HG02970 (cell line): ENCODE measurements at regions not wholly inside any gene's neighbourhood (a gene's known extent, or its start where the extent isn't known, plus 50 kb on each side); places are given as distances from the start of the nearest gene placed in this dataset.
"Not testable (repeated sequence)": the region's sequence is repeated elsewhere in the genome, so short reads cannot be mapped to it uniquely, and the experiment has no call there.

Experiments used
- ATAC-seq: cut with Tn5 transposase; IDR thresholded peaks from one replicate; pipeline ENCODE4 v1.9.1; 2021; ENCODE audit warnings: mild to moderate bottlenecking, moderate library complexity, moderate number of reproducible peaks; ENCODE audit not compliant: unreplicated experiment, low FRiP score

- no peak for ATAC-seq
These were observed 836.3 kb upstream of the ACVR2A start for GRCh38 chr2:147008481-147008880.

GRCh38 chr2:147006736-147007141 lies 838.1 kb upstream of the ACVR2A start:
- no peak for ATAC-seq

GRCh38 chr2:147003081-147003480 lies 841.7 kb upstream of the ACVR2A start:
- ATAC-seq = no peak

- no peak for ATAC-seq
These were observed 842.6 kb upstream of the ACVR2A start for GRCh38 chr2:147002256-147002655.

GRCh38 chr2:147001061-147001460 lies 843.8 kb upstream of the ACVR2A start:
- no peak for ATAC-seq

- ATAC-seq = not testable (repeated sequence)
These were observed 844.7 kb upstream of the ACVR2A start for GRCh38 chr2:147000151-147000550.

- ATAC-seq = no peak
These were observed 846.9 kb upstream of the ACVR2A start for GRCh38 chr2:146997945-146998344.

- ATAC-seq = no peak
These were observed 847.3 kb upstream of the ACVR2A start for GRCh38 chr2:146997488-146997887.

- ATAC-seq = no peak
These were observed 850.6 kb upstream of the ACVR2A start for GRCh38 chr2:146994246-146994645.

GRCh38 chr2:146992466-146992865 lies 852.4 kb upstream of the ACVR2A start:
- no peak for ATAC-seq

- ATAC-seq = no peak
These were observed 852.8 kb upstream of the ACVR2A start for GRCh38 chr2:146992057-146992456.

- no peak for ATAC-seq
These were observed 854.3 kb upstream of the ACVR2A start for GRCh38 chr2:146990311-146991054.

GRCh38 chr2:146989741-146990140 lies 855.1 kb upstream of the ACVR2A start:
- ATAC-seq = no peak

GRCh38 chr2:146987996-146988395 lies 856.8 kb upstream of the ACVR2A start:
- ATAC-seq = no peak

GRCh38 chr2:146986161-146986560 lies 858.7 kb upstream of the ACVR2A start:
- ATAC-seq = no peak

- no peak for ATAC-seq
These were observed 859.1 kb upstream of the ACVR2A start for GRCh38 chr2:146985753-146986152.

GRCh38 chr2:146984014-146984413 lies 860.8 kb upstream of the ACVR2A start:
- no peak for ATAC-seq

- ATAC-seq = no peak
These were observed 862.4 kb upstream of the ACVR2A start for GRCh38 chr2:146982393-146982846.

GRCh38 chr2:146981921-146982320 lies 862.9 kb upstream of the ACVR2A start:
- no peak for ATAC-seq

GRCh38 chr2:146979746-146980145 lies 865.1 kb upstream of the ACVR2A start:
- ATAC-seq = no peak

- no peak for ATAC-seq
These were observed 866.0 kb upstream of the ACVR2A start for GRCh38 chr2:146978577-146979555.
